ENCODE measurements at regions not wholly inside any gene's neighbourhood (a gene's known extent, or its start where the extent isn't known, plus 50 kb on each side); places are given as distances from the start of the nearest gene placed in this dataset.

- TF ChIP-seq POLR2A (IDR thresholded peaks at IDR 0.05) (no peak), CTCF (IDR thresholded peaks at IDR 0.05) (no peak)
- ATAC-seq (no peak), DNase-seq (no peak)
- Histone ChIP-seq H3K27me3 (no peaks in the 10 kb centered on the region), H3K36me3 (no peaks in the 10 kb centered on the region), H3K4me3 (no peak overlapping the region), H3K9me3 (peaks cover 0 to 5% (median 0%) of the 10 kb centered on the region in 12 donors), H3K4me1 (no peaks in the 10 kb centered on the region), H3K27ac (no peak overlapping the region)
- intact Hi-C loops (cut with DNase I): no loop called here
These were observed 65.3 kb upstream of the PTGDR start for GRCh38 chr14:52202151-52202550.

GRCh38 chr14:52190337-52190931 is 77.1 kb upstream of the PTGDR start:
- 90 to 94% (median 92%) methylated on average over 4 of the region's 4 CpGs for WGBS, 4 donors
- TF ChIP-seq POLR2A (IDR thresholded peaks at IDR 0.05) (no peak), CTCF (IDR thresholded peaks at IDR 0.05) (no peak)
- Histone ChIP-seq H3K27me3 (no peaks in the 10 kb centered on the region), H3K27ac (no peak overlapping the region), H3K4me3 (no peak overlapping the region), H3K9me3 (peaks cover 0 to 7% (median 0%) of the 10 kb centered on the region in 12 donors), H3K36me3 (no peaks in the 10 kb centered on the region), H3K4me1 (no peaks in the 10 kb centered on the region)
- intact Hi-C loops (cut with DNase I): no loop called here
- DNase-seq (no peak), ATAC-seq (no peak)

GRCh38 chr14:52189325-52189724 is 78.2 kb upstream of the PTGDR start:
- Histone ChIP-seq H3K4me3 (no peak overlapping the region), H3K9me3 (no peaks in the 10 kb centered on the region), H3K27me3 (no peaks in the 10 kb centered on the region), H3K27ac (no peak overlapping the region), H3K4me1 (no peaks in the 10 kb centered on the region), H3K36me3 (no peaks in the 10 kb centered on the region)
- no peak for ATAC-seq
- intact Hi-C loops (cut with DNase I): no loop called here
- no peak for DNase-seq
- no peak for TF ChIP-seq CTCF (IDR thresholded peaks at IDR 0.05)
- TF ChIP-seq POLR2A (IDR thresholded peaks at IDR 0.05): no peak
- WGBS, 4 donors: 81 to 84% (median 84%) methylated on average over 4 of the region's 4 CpGs

GRCh38 chr14:52188381-52188780 is 79.1 kb upstream of the PTGDR start:
- H3K27ac ChIP-seq: no peak overlapping the region
- H3K4me3 ChIP-seq: no peak overlapping the region
- H3K36me3 ChIP-seq: no peaks in the 10 kb centered on the region
- no peak for DNase-seq
- no peaks in the 10 kb centered on the region for H3K27me3 ChIP-seq
- ATAC-seq: no peak
- H3K4me1 ChIP-seq: no peaks in the 10 kb centered on the region
- TF ChIP-seq CTCF (IDR thresholded peaks at IDR 0.05) (no peak), POLR2A (IDR thresholded peaks at IDR 0.05) (no peak)
- intact Hi-C loops (cut with DNase I): no loop called here
- no peaks in the 10 kb centered on the region for H3K9me3 ChIP-seq
